IMR-90 (cell line): ENCODE measurements at regions not wholly inside any gene's neighbourhood (a gene's known extent, or its start where the extent isn't known, plus 50 kb on each side); places are given as distances from the start of the nearest gene placed in this dataset.

Experiments
- ATAC-seq: fragments of 200-7000 bp; cut with Tn5 transposase; 2 replicates; pipeline ENCODE4 v1.9.1; 2020; ENCODE audit warnings: low read depth, mild to moderate bottlenecking, moderate library complexity
- BruUV-seq: library from RNA; stranded (reverse); fragments of 400-500 nt; replicated peaks from 2 replicates; lab custom pipeline; 2021; lab: Mats Ljungman, UMichigan
- CTCF ChIA-PET: fragments of 300-600 bp; formaldehyde crosslinking; extraction: SDS; loops from one replicate; lab custom pipeline; 2021; ENCODE audit warnings: antibody characterized with exemption; lab: Yijun Ruan, JAX
- POLR2A ChIA-PET: fragments of 300-600 bp; sonication (Branson Sonifier 250); formaldehyde crosslinking; loops from one replicate; lab custom pipeline; 2022; ENCODE audit warnings: antibody characterized with exemption; ENCODE audit not compliant: unreplicated experiment; lab: Charles Lee
- DNase-seq: peaks from one replicate; pipeline ENCODE4 v3.0.0; 2013
- H2AFZ ChIP-seq: replicated peaks from 2 replicates; pipeline ENCODE3; 2013; ENCODE audit warnings: low read length, mild to moderate bottlenecking; ENCODE audit not compliant: poor library complexity
- H2AK5ac ChIP-seq: 2 replicates; pipeline ENCODE4 v1.6.1; 2013; ENCODE audit warnings: low read depth, low read length, inconsistent platforms
- H2AK9ac ChIP-seq: replicated peaks from 2 replicates; pipeline ENCODE3; 2013; ENCODE audit warnings: mild to moderate bottlenecking, low read depth, low read length, moderate library complexity; ENCODE audit not compliant: poor library complexity
- H2BK120ac ChIP-seq: 2 replicates; pipeline ENCODE4 v1.6.1; 2013; ENCODE audit warnings: low read depth, low read length, inconsistent platforms
- H2BK15ac ChIP-seq: 3 replicates; pipeline ENCODE4 v1.6.1; 2013; ENCODE audit warnings: low read depth, low read length, inconsistent platforms
- H2BK20ac ChIP-seq: 2 replicates; pipeline ENCODE4 v1.6.1; 2013; ENCODE audit warnings: low read depth, mild to moderate bottlenecking, inconsistent platforms, low read length, moderate library complexity
- H2BK5ac ChIP-seq: 2 replicates; pipeline ENCODE4 v1.6.1; 2013; ENCODE audit warnings: mild to moderate bottlenecking, low read depth, low read length, inconsistent platforms; ENCODE audit not compliant: poor library complexity, severe bottlenecking
- H3K14ac ChIP-seq: replicated peaks from 2 replicates; pipeline ENCODE4 v1.6.1; 2013; ENCODE audit warnings: low read depth, low read length, inconsistent platforms
- H3K18ac ChIP-seq: 2 replicates; pipeline ENCODE4 v1.6.1; 2013; ENCODE audit warnings: low read depth, low read length, control low read depth
- H3K23ac ChIP-seq: 2 replicates; pipeline ENCODE4 v1.6.1; 2013; ENCODE audit warnings: low read depth, low read length, inconsistent platforms
- H3K27ac ChIP-seq: 2 replicates; pipeline ENCODE4 v1.5.1; 2013; ENCODE audit warnings: mild to moderate bottlenecking, control low read depth, low read length; ENCODE audit not compliant: insufficient read depth
- H3K27me3 ChIP-seq: 2 replicates; pipeline ENCODE4 v1.6.1; 2013; ENCODE audit warnings: low read length; ENCODE audit not compliant: control insufficient read depth, insufficient read depth
- H3K36me3 ChIP-seq: 2 replicates; pipeline ENCODE4 v1.6.1; 2013; ENCODE audit warnings: low read length, mixed read lengths; ENCODE audit not compliant: control insufficient read depth, insufficient read depth
- H3K4ac ChIP-seq: 2 replicates; pipeline ENCODE4 v1.6.1; 2013; ENCODE audit warnings: low read depth, low read length, inconsistent platforms
- H3K4me1 ChIP-seq: 2 replicates; pipeline ENCODE4 v1.6.1; 2013; ENCODE audit warnings: low read length, mixed read lengths; ENCODE audit not compliant: control insufficient read depth, insufficient read depth
- H3K4me2 ChIP-seq: 2 replicates; pipeline ENCODE4 v1.6.1; 2013; ENCODE audit warnings: low read depth, mild to moderate bottlenecking, control low read depth, low read length, moderate library complexity
- H3K4me3 ChIP-seq: 2 replicates; pipeline ENCODE4 v1.5.1; 2013; ENCODE audit warnings: low read depth, mild to moderate bottlenecking, control low read depth, low read length, moderate library complexity; ENCODE audit not compliant: insufficient read depth
- H3K56ac ChIP-seq: 2 replicates; pipeline ENCODE4 v1.6.1; 2013; ENCODE audit warnings: low read length, inconsistent platforms; ENCODE audit not compliant: insufficient read depth; ENCODE audit errors: extremely low read depth
- H3K79me1 ChIP-seq, 2 experiments: 2 replicates each; pipeline ENCODE4 v1.6.1; 2013; ENCODE audit warnings: low read length in 2 of 2, inconsistent platforms in 1 of 2, low read depth in 1 of 2
- H3K9ac ChIP-seq: 2 replicates; pipeline ENCODE4 v1.6.1; 2013; ENCODE audit warnings: low read depth, low read length, control low read depth
- H3K9me1 ChIP-seq: 2 replicates; pipeline ENCODE4 v1.6.1; 2013; ENCODE audit warnings: low read length, inconsistent platforms; ENCODE audit not compliant: insufficient read depth
- H3K9me3 ChIP-seq: 2 replicates; pipeline ENCODE4 v1.6.1; 2013; ENCODE audit warnings: low read length; ENCODE audit not compliant: control insufficient read depth, insufficient read depth
- H4K20me1 ChIP-seq: 2 replicates; pipeline ENCODE4 v1.6.1; 2013; ENCODE audit warnings: low read length, inconsistent platforms; ENCODE audit not compliant: insufficient read depth
- H4K5ac ChIP-seq: 2 replicates; pipeline ENCODE4 v1.6.1; 2013; ENCODE audit warnings: mild to moderate bottlenecking, low read depth, low read length, control low read depth
- H4K8ac ChIP-seq, 2 experiments: 2 replicates each; pipeline ENCODE4 v1.6.1; 2013; ENCODE audit warnings: low read depth in 2 of 2, low read length in 2 of 2, control low read depth in 1 of 2, inconsistent platforms in 1 of 2
- H4K91ac ChIP-seq: 2 replicates; pipeline ENCODE4 v1.6.1; 2013; ENCODE audit warnings: low read depth, low read length, inconsistent platforms; ENCODE audit not compliant: insufficient read depth
- BHLHE40 ChIP-seq: fragments of 150-350 bp; IDR thresholded peaks from 2 replicates; pipeline ENCODE4 v1.6.1; 2016; ENCODE audit warnings: mild to moderate bottlenecking, low read depth, low read length
- CHD1 ChIP-seq: IDR thresholded peaks from 2 replicates; pipeline ENCODE4 v1.6.1; 2012; ENCODE audit warnings: low read depth, low read length, improper control_type of control experiment
- CTCF ChIP-seq: conservative IDR thresholded peaks from 2 replicates; pipeline ENCODE4 v1.5.1; 2012; ENCODE audit warnings: mild to moderate bottlenecking, low read depth, low read length, improper control_type of control experiment
- ELK1 ChIP-seq: fragments of 150-350 bp; IDR thresholded peaks from 2 replicates; pipeline ENCODE4 v1.6.1; 2016; ENCODE audit warnings: low read depth, mild to moderate bottlenecking, low read length, moderate library complexity, borderline replicate concordance
- MXI1 ChIP-seq: IDR thresholded peaks from 2 replicates; pipeline ENCODE4 v1.6.1; 2012; ENCODE audit warnings: low read depth, mild to moderate bottlenecking, low read length, moderate library complexity, borderline replicate concordance
- NFE2L2 ChIP-seq: fragments of 150-350 bp; IDR thresholded peaks from 2 replicates; pipeline ENCODE4 v1.6.1; 2016; ENCODE audit warnings: low read depth, mild to moderate bottlenecking, low read length
- POLR2A ChIP-seq: IDR thresholded peaks from 2 replicates; pipeline ENCODE4 v1.6.1; 2012; ENCODE audit warnings: mild to moderate bottlenecking, low read depth, low read length
- RCOR1 ChIP-seq: IDR thresholded peaks from 2 replicates; pipeline ENCODE4 v1.6.1; 2012; ENCODE audit warnings: mild to moderate bottlenecking, low read length, improper control_type of control experiment; ENCODE audit not compliant: insufficient replicate concordance
- RFX5 ChIP-seq: IDR thresholded peaks from 2 replicates; pipeline ENCODE4 v1.8.0; 2012; ENCODE audit warnings: low read depth, mild to moderate bottlenecking, low read length, moderate library complexity
- SMC3 ChIP-seq: fragments of 150-350 bp; IDR thresholded peaks from 2 replicates; pipeline ENCODE4 v1.6.1; 2016; ENCODE audit warnings: low read depth, mild to moderate bottlenecking, antibody characterized with exemption, low read length, moderate library complexity
- WGBS, 2 experiments: methylation state at CpG; one replicate each; pipeline versions ENCODE4 v1.1.5 to v1.1.7; 2013; ENCODE audit warnings: missing lambda C conversion rate in 2 of 2; ENCODE audit not compliant: insufficient read length in 1 of 2; ENCODE audit errors: extremely low coverage in 2 of 2; 5-methylcytosine and 5-hydroxymethylcytosine counted together
- dilution Hi-C: fragments of 300-500 bp; cut with HindIII; formaldehyde crosslinking; loops from one replicate; pipeline ENCODE4 v1.14.3; 2018; ENCODE audit warnings: low sequenced_read_pairs; ENCODE audit not compliant: unreplicated experiment
- in situ Hi-C: fragments of 300-500 bp; cut with MboI; formaldehyde crosslinking; loops from 3 replicates; pipeline ENCODE4 v1.14.3; 2019; ENCODE audit warnings: low sequenced_read_pairs, inconsistent platforms, mixed read lengths
- intact Hi-C: fragments of 100-400 bp; cut with micrococcal nuclease; formaldehyde crosslinking; loops from 2 replicates; pipeline ENCODE4 v1.10.0; 2022

GRCh38 chr2:236764716-236765115 lies 195.1 kb downstream of the ACKR3 start:
- CTCF ChIA-PET = no interaction called here

More at GRCh38 chr2:236764716-236765115, 195.1 kb downstream of the ACKR3 start:
- Histone ChIP-seq H3K27me3 (peaks cover 5% of the 10 kb centered on the region), H2BK120ac (no peak overlapping the region), H4K20me1 (no peaks in the 10 kb centered on the region), H2AK5ac (no peak overlapping the region), H3K23ac (no peak overlapping the region), H3K4me1 (no peaks in the 10 kb centered on the region), H3K9me1 (no peaks in the 10 kb centered on the region), H3K14ac (no peak overlapping the region), H2AK9ac (no peak overlapping the region), H4K91ac (no peak overlapping the region), H2BK15ac (no peak overlapping the region), H3K18ac (no peak overlapping the region), H3K79me1 (no peaks in the 10 kb centered on the region), H3K4ac (no peak overlapping the region), H3K9me3 (no peaks in the 10 kb centered on the region), H3K4me3 (no peak overlapping the region), H3K27ac (no peak overlapping the region), H3K4me2 (no peak overlapping the region), H4K5ac (no peak overlapping the region), H2AFZ (no peak overlapping the region), H3K56ac (no peak overlapping the region), H3K9ac (no peak overlapping the region), H2BK5ac (no peak overlapping the region), H4K8ac (no peak overlapping the region), H3K36me3 (no peaks in the 10 kb centered on the region), H2BK20ac (no peak overlapping the region)
- WGBS, 2 experiments = no CpG with 5 or more reads among the region's 2 CpGs
- intact Hi-C loops = no loop called here
- ATAC-seq (no peak), DNase-seq (no peak)
- no peak for TF ChIP-seq MXI1
- no peak for TF ChIP-seq RFX5
- TF ChIP-seq POLR2A = no peak
- no peak for TF ChIP-seq SMC3
- TF ChIP-seq BHLHE40 = no peak
- TF ChIP-seq ELK1 = no peak
- TF ChIP-seq CHD1 = no peak
- TF ChIP-seq RCOR1 = no peak
- no peak for TF ChIP-seq NFE2L2
- TF ChIP-seq CTCF = no peak
- BruUV-seq = no TSS peak
- in situ Hi-C loops = no loop called here
- POLR2A ChIA-PET = no interaction called here
- dilution Hi-C loops = no loop called here
